Kidney (tissue), 13 donors: ENCODE measurements at regions not wholly inside any gene's neighbourhood (a gene's known extent, or its start where the extent isn't known, plus 50 kb on each side); places are given as distances from the start of the nearest gene placed in this dataset.

Experiments
- DNase-seq, 5 donors: peaks; one replicate each; pipeline ENCODE4 v3.0.0-alpha.2; 2013 to 2020
- FAIRE-seq: peaks from 2 replicates; lab custom pipeline; 2012; peaks lifted over from hg19 to GRCh38; lab: Jason Lieb, UNC
- H3K27ac ChIP-seq, 2 donors: one replicate each; pipeline ENCODE4 v1.7.0; 2013; ENCODE audit warnings: low read depth in 2 of 2, low read length in 2 of 2, inconsistent platforms in 1 of 2
- H3K27me3 ChIP-seq: one replicate; pipeline ENCODE4 v1.7.1; 2013; ENCODE audit warnings: low read length, inconsistent platforms; ENCODE audit not compliant: control insufficient read depth, insufficient read depth
- H3K36me3 ChIP-seq, 3 donors: one replicate each; pipeline versions ENCODE4 v1.7.0 to v1.7.1; 2013; ENCODE audit warnings: low read length in 3 of 3, control low read depth in 1 of 3, inconsistent platforms in 1 of 3; ENCODE audit not compliant: insufficient read depth in 3 of 3, control insufficient read depth in 2 of 3
- H3K4me1 ChIP-seq, 3 donors: one replicate each; pipeline versions ENCODE4 v1.7.0 to v1.7.1; 2013; ENCODE audit warnings: low read length in 3 of 3, inconsistent platforms in 1 of 3, low read depth in 1 of 3; ENCODE audit not compliant: control insufficient read depth in 2 of 3, insufficient read depth in 2 of 3
- H3K4me3 ChIP-seq, 3 donors: one replicate each; pipeline versions ENCODE4 v1.7.0 to v1.8.1; 2013; ENCODE audit warnings: low read length in 3 of 3, control low read depth in 1 of 3, inconsistent platforms in 1 of 3
- H3K9ac ChIP-seq, 3 donors: one replicate each; pipeline versions ENCODE4 v1.7.0 to v1.7.1; 2013; ENCODE audit warnings: low read length in 3 of 3, control low read depth in 1 of 3, inconsistent platforms in 1 of 3
- H3K9me3 ChIP-seq, 3 donors: one replicate each; pipeline versions ENCODE4 v1.7.0 to v1.7.1; 2013; ENCODE audit warnings: low read length in 3 of 3, control low read depth in 1 of 3, inconsistent platforms in 1 of 3; ENCODE audit not compliant: control insufficient read depth in 2 of 3, insufficient read depth in 1 of 3
- intact Hi-C: fragments of 100-400 bp; cut with DNase I; formaldehyde crosslinking; loops from one replicate; pipeline ENCODE4 v1.11.1; 2022
- TF ChIP-seq, protein P1 (sequence below): IDR thresholded peaks from 3 replicates; pipeline ENCODE4 v1.5.1; 2012; ENCODE audit warnings: mild to moderate bottlenecking, moderate library complexity, borderline replicate concordance; ENCODE audit not compliant: insufficient read depth; ENCODE audit errors: extremely low read depth
- donor health status: control.
- donor health status: control.
- donor health status: control.
- donor health status: control.
- donor health status: control.
- donor health status: DM: yes; HTN: yes; CAD: no.
- donor health status: Normal renal cell carcinoma (clear cell type).

DNA sequence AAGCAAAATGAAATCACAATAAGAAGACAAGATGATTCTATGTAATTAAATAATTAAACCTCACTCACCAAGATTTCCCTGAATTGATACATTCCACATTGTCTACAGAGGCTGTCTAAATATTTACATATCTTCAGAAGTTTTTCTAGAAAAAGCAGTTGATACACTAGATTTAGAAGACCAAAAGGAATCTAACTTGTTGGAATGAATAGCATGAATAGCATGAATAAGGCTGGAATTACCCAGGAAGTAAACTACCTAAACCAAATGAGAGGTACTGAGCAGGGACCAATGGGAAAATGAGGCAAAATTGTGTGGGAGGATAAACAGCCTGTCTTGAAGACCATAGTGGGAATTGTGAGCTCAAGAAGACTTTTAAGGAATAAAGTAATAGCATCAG lies 479.7 kb downstream of the TXNL1 start:
- FAIRE-seq, result no peak
- intact Hi-C loops, result no loop called here

DNA sequence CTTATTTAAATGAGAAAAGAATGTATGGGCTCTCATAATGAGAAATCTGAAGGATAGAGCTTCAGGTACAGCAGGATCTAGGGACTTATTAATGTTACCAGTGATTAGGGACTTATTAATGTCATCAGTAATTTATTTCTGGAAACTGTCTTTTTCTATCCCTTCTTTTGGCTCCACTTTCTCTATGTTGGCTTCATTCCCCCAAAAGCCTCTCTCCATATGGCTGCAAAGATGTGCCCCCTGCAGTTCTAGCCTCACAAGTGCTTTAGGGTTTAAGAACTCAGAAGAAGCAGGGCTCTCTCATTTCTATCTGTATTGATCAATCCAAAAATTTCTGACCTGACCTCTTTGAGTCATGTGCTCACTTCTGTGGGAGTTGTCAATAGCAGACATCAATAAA lies 480.9 kb downstream of the TXNL1 start:
- DNase-seq (no peak), FAIRE-seq (no peak)
- TF ChIP-seq, protein P1, sequence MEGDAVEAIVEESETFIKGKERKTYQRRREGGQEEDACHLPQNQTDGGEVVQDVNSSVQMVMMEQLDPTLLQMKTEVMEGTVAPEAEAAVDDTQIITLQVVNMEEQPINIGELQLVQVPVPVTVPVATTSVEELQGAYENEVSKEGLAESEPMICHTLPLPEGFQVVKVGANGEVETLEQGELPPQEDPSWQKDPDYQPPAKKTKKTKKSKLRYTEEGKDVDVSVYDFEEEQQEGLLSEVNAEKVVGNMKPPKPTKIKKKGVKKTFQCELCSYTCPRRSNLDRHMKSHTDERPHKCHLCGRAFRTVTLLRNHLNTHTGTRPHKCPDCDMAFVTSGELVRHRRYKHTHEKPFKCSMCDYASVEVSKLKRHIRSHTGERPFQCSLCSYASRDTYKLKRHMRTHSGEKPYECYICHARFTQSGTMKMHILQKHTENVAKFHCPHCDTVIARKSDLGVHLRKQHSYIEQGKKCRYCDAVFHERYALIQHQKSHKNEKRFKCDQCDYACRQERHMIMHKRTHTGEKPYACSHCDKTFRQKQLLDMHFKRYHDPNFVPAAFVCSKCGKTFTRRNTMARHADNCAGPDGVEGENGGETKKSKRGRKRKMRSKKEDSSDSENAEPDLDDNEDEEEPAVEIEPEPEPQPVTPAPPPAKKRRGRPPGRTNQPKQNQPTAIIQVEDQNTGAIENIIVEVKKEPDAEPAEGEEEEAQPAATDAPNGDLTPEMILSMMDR, result no peak
- no peaks in the 10 kb centered on the region for H3K36me3 ChIP-seq
- H3K27me3 ChIP-seq, result no peaks in the 10 kb centered on the region
- no peak overlapping the region for H3K27ac ChIP-seq
- H3K9ac ChIP-seq, result no peak overlapping the region
- H3K4me1 ChIP-seq, result peaks cover 0 to 2% (median 0%) of the 10 kb centered on the region in 3 donors
- H3K9me3 ChIP-seq, result no peaks in the 10 kb centered on the region
- intact Hi-C loops, result no loop called here
- no peak overlapping the region for H3K4me3 ChIP-seq

More for the DNA sequence above, 479.7 kb downstream of the TXNL1 start:
- Histone ChIP-seq H3K4me3 (no peak overlapping the region), H3K27me3 (no peaks in the 10 kb centered on the region), H3K4me1 (no peaks in the 10 kb centered on the region), H3K27ac (no peak overlapping the region), H3K36me3 (no peaks in the 10 kb centered on the region), H3K9me3 (no peaks in the 10 kb centered on the region), H3K9ac (no peak overlapping the region)
- TF ChIP-seq, protein P1, result no peak
- DNase-seq, result no peak

DNA sequence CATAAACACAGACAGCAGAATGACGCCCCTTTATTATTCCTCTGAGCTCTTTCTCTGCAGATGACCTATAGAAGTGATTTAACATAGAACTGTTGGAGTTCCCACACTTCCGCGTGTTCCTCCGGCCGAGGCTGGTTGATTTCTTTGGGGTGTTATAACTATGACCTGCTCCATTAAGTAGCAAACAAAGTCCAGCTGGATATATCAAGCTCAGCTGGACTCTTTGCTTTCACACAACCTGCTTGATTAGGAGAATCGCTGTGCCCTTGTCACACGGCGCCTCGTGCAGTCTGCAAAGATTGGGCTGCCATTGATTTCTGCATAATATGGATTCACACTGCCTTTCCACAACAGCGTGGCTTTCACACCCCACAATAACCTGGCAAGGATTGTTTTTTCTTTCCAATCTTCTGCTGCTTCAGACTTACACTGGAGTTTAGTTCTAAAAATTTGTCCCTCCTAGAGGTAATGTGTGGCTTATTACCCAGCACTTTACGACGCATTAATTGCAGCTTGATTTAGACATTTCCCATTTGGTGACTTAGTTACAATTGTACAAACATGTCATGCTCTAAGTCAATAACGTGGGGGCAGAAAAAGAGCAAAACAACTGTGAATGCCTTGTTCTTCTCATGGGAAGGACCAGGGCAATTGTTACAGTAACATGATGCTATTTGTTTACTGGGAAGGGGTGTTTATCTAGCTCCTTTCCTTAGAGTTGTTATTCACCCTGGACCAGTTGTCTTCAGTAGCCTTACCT lies 485.7 kb downstream of the TXNL1 start:
- H3K27ac ChIP-seq, result no peak overlapping the region
- no peaks in the 10 kb centered on the region for H3K9me3 ChIP-seq
- intact Hi-C loops, result no loop called here
- DNase-seq (peak in 4 of 5 donors; percentile 37 to 93 (median 61)), FAIRE-seq (no peak)
- H3K27me3 ChIP-seq, result no peaks in the 10 kb centered on the region
- H3K36me3 ChIP-seq, result no peaks in the 10 kb centered on the region
- H3K4me3 ChIP-seq, result peak overlapping the region in 1 of 3 donors; percentile 22
- no peak overlapping the region for H3K9ac ChIP-seq
- H3K4me1 ChIP-seq, result peaks cover 0 to 2% (median 0%) of the 10 kb centered on the region in 3 donors
- TF ChIP-seq, protein P1, result no peak

DNA sequence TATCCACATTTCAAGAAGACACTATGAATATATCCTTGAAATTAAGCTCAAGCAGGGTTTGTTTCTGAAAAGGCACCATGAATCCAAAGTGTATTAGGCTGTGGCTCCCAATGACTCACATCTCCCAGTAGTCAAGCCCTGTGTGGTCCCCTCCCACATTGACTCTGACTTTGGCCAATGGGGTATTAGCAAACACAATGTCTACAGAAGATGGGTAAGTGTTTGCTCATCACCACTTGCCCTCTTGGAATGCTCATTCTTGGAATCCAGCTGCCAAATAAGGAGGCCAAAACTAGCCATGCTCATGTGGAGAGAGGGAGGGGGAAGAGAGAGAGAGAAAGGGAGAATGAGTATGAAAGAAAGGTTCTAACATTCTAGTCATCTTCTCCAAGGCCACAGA lies 490.0 kb downstream of the TXNL1 start:
- H3K36me3 ChIP-seq, result no peaks in the 10 kb centered on the region
- H3K9ac ChIP-seq, result no peak overlapping the region
- no peaks in the 10 kb centered on the region for H3K27me3 ChIP-seq
- no peak for DNase-seq
- peaks cover 0 to 2% (median 0%) of the 10 kb centered on the region in 3 donors for H3K4me1 ChIP-seq
- no peak for FAIRE-seq
- intact Hi-C loops, result no loop called here
- H3K27ac ChIP-seq, result no peak overlapping the region
- TF ChIP-seq, protein P1, result no peak
- no peak overlapping the region for H3K4me3 ChIP-seq
- no peaks in the 10 kb centered on the region for H3K9me3 ChIP-seq
